Activated CD4-positive, alpha-beta T cell treated with anti-CD3 and anti-CD28 coated beads, Interleukin-2, amount 10 ng/mL, durations not matched to agents 24 days and 14 days (primary cell): ENCODE measurements at regions not wholly inside any gene's neighbourhood (a gene's known extent, or its start where the extent isn't known, plus 50 kb on each side); places are given as distances from the start of the nearest gene placed in this dataset.

Source experiments
- DNase-seq: peaks from one replicate; pipeline ENCODE4 v3.0.0; 2022
- H3K27ac Mint-ChIP-seq: one replicate; pipeline ENCODE4 v1.8.0; 2022; ENCODE audit warnings: mild to moderate bottlenecking, mixed read lengths
- H3K27me3 Mint-ChIP-seq: one replicate; pipeline ENCODE4 v1.8.0; 2022; ENCODE audit warnings: mixed read lengths
- H3K36me3 Mint-ChIP-seq: one replicate; pipeline ENCODE4 v1.8.0; 2022; ENCODE audit warnings: low read depth, mild to moderate bottlenecking, mixed read lengths
- H3K4me1 Mint-ChIP-seq: one replicate; pipeline ENCODE4 v1.8.0; 2021; ENCODE audit warnings: mixed read lengths
- H3K4me3 Mint-ChIP-seq: one replicate; pipeline ENCODE4 v1.8.0; 2022; ENCODE audit warnings: mild to moderate bottlenecking, moderate library complexity, mixed read lengths
- H3K9me3 Mint-ChIP-seq: one replicate; pipeline ENCODE4 v1.8.0; 2021; ENCODE audit warnings: mixed read lengths
- intact Hi-C: fragments of 100-400 bp; cut with micrococcal nuclease; formaldehyde crosslinking; loops from one replicate; pipeline ENCODE4 v1.15.1; 2023

DNA sequence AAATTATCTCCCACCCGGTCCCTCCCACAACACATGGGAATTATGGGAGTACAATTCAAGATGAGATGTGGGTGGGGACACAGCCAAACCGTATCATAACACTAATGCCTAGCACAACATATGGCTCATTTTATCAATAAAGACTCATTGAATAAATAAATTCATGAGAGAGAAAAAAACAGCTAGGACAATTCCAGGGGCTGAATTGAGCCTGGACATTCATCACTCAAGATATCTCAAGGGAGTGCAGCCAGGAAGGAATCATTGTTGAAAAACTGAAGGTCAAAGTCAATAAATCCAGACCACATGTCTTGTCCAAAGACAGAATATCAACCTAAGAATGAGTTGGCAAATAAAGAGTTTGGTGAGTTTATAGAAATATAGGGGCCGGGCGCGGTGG, 644.1 kb downstream of the PLPP3 start:
- H3K9me3 Mint-ChIP-seq, result no peaks in the 10 kb centered on the region

DNA sequence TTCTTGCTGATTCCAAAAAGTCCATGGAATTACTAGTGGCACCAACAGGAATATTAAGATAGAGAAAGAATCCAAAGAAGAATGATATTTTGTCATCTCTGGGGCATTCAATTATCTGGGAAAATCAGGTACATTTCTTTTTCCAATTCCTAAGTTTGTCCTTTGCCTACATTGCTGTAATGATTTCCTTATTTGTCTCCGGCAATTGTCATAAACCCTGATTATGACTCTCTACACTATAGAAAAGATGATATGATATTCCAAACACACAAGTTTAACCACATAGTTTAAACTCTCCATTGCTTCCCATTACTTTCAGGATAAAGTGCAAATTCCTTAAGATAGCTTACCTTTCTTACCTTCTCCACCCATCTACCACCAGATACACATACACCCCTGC, 647.0 kb downstream of the PLPP3 start:
- no peaks in the 10 kb centered on the region for H3K4me1 Mint-ChIP-seq
- no peak overlapping the region for H3K4me3 Mint-ChIP-seq
- intact Hi-C loops, result no loop called here
- H3K9me3 Mint-ChIP-seq, result no peaks in the 10 kb centered on the region
- no peak for DNase-seq
- no peak overlapping the region for H3K27ac Mint-ChIP-seq
- H3K27me3 Mint-ChIP-seq, result no peaks in the 10 kb centered on the region
- no peaks in the 10 kb centered on the region for H3K36me3 Mint-ChIP-seq

More for the DNA sequence above, 644.1 kb downstream of the PLPP3 start:
- H3K4me3 Mint-ChIP-seq, result no peak overlapping the region
- H3K27me3 Mint-ChIP-seq, result no peaks in the 10 kb centered on the region
- no peaks in the 10 kb centered on the region for H3K36me3 Mint-ChIP-seq
- no peak for DNase-seq
- H3K4me1 Mint-ChIP-seq, result no peaks in the 10 kb centered on the region
- no peak overlapping the region for H3K27ac Mint-ChIP-seq
- intact Hi-C loops, result no loop called here

DNA sequence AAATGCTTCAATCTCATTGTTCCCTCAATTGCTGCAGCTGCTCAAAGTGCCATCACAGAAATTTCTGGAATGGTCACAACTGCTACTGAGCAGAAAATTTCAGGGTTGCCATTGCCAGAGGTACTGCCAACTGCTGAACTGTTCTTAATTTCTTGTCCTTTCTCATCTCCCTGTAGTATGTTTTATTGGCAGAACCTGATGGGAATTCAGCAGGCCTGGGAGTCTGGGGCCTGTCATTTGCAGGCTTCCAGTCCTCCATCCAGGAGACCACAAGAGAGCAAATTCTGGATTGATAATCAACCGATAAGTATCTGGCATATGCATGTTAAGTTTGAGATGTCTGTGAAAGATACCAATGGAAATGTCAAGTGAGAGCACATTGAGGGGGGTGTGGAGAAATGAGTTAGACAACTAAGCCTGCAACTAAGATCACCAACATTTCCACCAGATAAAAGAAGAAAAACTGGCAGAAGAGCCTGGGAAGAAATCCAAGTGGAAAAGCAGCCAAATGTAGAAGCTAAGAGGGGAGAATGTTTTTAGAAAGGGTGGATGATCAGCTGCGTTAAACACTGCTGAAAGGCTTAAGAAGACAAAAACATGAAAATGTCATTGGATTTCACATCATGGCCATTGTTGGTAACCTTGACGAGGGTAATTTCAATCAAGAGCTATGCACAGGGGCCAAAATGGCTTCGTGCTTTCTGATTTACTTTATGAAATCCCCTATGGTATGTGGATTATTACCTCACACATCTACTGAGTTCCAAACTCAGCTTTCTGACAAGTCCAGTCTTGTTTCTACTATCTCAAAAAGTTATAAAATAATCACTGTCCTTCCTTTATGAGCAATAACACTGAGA, 648.1 kb downstream of the PLPP3 start:
- H3K4me1 Mint-ChIP-seq, result no peaks in the 10 kb centered on the region
- no peaks in the 10 kb centered on the region for H3K27me3 Mint-ChIP-seq
- H3K4me3 Mint-ChIP-seq, result no peak overlapping the region
- no peak overlapping the region for H3K27ac Mint-ChIP-seq
- H3K9me3 Mint-ChIP-seq, result no peaks in the 10 kb centered on the region
- DNase-seq, result no peak
- intact Hi-C loops, result no loop called here
- H3K36me3 Mint-ChIP-seq, result no peaks in the 10 kb centered on the region

DNA sequence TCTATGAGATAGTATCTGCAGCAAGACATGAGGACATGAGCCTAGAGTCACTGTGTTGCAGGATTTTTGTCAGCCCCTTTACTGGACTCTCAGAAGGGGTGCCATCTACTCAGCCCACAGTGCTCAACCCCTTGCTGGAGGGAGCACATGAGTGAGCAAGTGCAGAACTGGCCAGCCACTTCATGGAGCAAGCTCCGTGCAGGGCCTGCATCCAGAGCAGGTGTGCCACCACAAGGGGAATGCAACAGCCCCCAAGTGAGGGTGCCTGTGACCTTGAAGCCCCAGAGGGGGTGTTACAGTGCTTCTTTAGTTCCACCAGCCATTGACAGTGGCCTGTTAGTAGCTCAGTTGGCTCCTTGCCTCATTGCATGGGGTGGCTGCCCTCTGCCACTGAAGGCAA, 649.7 kb downstream of the PLPP3 start:
- H3K27ac Mint-ChIP-seq, result no peak overlapping the region
- H3K36me3 Mint-ChIP-seq, result no peaks in the 10 kb centered on the region
- H3K4me3 Mint-ChIP-seq, result no peak overlapping the region
- no peaks in the 10 kb centered on the region for H3K9me3 Mint-ChIP-seq
- intact Hi-C loops, result no loop called here
- DNase-seq, result no peak
- no peaks in the 10 kb centered on the region for H3K4me1 Mint-ChIP-seq
- no peaks in the 10 kb centered on the region for H3K27me3 Mint-ChIP-seq

DNA sequence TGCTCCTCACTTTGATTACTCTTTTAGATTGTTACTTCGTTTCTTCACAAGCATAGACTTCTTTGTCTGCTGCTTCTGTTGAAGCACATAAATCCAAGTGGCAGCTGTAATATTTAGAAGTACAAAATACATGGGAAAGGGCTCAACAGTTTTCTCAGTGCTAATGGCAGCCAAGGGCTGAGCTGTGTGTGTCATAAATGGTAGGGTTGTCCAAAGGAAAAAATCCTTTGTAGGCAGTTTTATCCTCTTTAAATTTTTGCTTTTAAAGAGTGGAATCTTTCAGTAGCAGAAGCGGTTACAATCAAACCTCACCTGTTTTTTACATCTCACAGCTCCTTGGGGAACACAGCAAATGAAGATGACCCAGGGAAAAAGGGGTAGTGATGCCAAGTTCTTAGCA, 650.8 kb downstream of the PLPP3 start:
- no peaks in the 10 kb centered on the region for H3K36me3 Mint-ChIP-seq
- intact Hi-C loops, result no loop called here
- no peak overlapping the region for H3K4me3 Mint-ChIP-seq
- no peaks in the 10 kb centered on the region for H3K27me3 Mint-ChIP-seq
- DNase-seq, result no peak
- no peak overlapping the region for H3K27ac Mint-ChIP-seq
- no peaks in the 10 kb centered on the region for H3K9me3 Mint-ChIP-seq
- H3K4me1 Mint-ChIP-seq, result no peaks in the 10 kb centered on the region

DNA sequence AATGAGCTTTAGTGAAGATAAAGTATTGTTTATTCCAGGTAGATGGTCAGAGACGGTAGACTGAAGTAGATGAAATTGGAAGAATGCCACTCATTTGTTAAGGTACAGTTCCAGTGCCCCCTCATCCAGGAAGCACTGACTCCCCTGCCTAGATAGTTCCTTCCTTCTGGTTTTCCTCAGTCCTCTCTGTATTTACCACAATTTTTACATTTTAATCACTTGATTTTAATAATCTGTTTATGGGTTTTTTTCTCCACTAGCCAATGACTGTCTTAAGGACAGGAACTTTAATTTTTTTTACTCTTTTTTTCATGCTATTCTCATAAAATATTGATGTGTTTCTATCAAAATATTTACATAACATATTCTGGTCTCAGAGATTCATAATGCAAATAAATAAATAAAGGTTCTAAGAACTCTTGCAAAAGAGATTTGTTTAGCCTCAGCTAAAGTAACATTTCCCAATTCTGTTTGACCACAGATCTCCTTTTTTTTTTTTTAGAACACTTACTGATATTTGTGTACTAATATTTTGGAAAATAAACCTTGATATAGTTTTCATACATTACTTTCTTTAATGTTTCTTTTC, 651.6 kb downstream of the PLPP3 start:
- H3K27ac Mint-ChIP-seq, result no peak overlapping the region
- no peak overlapping the region for H3K4me3 Mint-ChIP-seq
- H3K36me3 Mint-ChIP-seq, result no peaks in the 10 kb centered on the region
- intact Hi-C loops, result no loop called here
- no peaks in the 10 kb centered on the region for H3K27me3 Mint-ChIP-seq
- H3K9me3 Mint-ChIP-seq, result no peaks in the 10 kb centered on the region
- H3K4me1 Mint-ChIP-seq, result no peaks in the 10 kb centered on the region
- DNase-seq, result no peak

DNA sequence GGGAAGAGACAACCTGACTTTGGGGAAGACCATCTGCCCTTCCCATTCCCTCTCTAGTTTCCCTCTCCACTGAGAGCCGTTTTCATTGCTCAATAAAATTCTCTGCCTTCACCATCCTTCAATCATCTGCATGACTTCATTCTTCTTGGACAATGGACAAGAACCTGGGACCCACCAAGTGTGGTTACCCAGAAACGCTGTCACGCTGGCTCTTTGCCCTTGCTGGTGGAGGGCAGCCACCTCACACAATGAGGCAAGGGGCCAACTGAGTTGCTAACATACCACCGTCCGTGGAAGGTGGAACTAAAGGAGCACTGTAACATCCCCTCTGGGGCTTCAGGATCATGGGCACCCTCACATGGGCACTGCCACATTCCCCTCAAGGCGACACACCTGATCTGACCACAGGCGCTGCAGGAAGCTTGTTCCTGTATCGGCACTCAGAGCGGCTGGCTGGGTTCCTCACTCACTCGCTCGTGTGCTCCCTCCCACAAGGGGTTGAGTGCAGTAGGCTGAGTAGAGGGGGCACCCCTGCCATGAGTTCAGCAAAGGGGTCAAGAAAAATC, 652.4 kb downstream of the PLPP3 start:
- Mint-ChIP-seq H3K27me3 (no peaks in the 10 kb centered on the region), H3K9me3 (no peaks in the 10 kb centered on the region), H3K27ac (no peak overlapping the region), H3K4me3 (no peak overlapping the region), H3K4me1 (no peaks in the 10 kb centered on the region), H3K36me3 (no peaks in the 10 kb centered on the region)
- DNase-seq, result no peak
- intact Hi-C loops, result no loop called here

DNA sequence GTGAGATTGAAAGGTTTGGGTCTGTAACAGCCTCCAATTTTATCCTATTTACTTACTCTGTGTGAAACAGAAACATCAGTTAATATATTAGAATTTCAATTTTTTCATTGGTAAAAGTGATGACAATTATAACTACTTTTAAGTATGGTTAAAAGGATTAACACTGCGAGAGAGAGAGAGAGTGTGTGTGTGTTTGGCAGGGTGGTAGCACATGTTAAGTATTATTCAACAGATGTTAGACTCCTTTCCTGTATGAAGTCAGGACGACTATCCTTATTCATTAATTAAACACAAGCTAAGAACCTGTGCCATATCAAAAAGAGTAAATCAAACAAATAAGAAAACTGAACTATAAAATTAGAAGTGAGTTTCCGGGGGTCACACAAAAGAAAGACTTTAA, 662.5 kb downstream of the PLPP3 start:
- intact Hi-C loops, result no loop called here
- no peak overlapping the region for H3K27ac Mint-ChIP-seq
- no peaks in the 10 kb centered on the region for H3K27me3 Mint-ChIP-seq
- H3K4me1 Mint-ChIP-seq, result no peaks in the 10 kb centered on the region
- no peaks in the 10 kb centered on the region for H3K36me3 Mint-ChIP-seq
- H3K9me3 Mint-ChIP-seq, result no peaks in the 10 kb centered on the region
- H3K4me3 Mint-ChIP-seq, result no peak overlapping the region
- DNase-seq, result no peak

DNA sequence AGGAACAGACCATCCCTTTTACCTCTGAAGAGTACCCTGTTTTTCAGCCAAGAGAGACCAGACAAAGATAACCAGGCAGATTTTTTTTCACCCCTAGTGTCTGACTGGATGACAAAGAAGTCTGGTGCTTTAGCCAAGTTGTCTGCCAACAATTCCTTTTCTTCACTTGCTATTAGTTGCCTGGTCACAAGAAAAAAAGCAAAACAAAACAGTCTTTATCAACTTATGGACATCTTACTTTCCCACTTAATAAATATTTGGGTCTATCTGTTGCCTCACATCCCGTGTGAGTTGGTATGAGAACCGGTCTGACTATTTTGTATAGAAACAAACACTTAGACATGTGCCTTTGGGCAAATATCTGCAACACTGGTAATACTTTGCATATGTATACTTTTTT, 662.9 kb downstream of the PLPP3 start:
- no peak for DNase-seq
- Mint-ChIP-seq H3K36me3 (no peaks in the 10 kb centered on the region), H3K4me1 (no peaks in the 10 kb centered on the region), H3K27ac (no peak overlapping the region), H3K27me3 (no peaks in the 10 kb centered on the region), H3K4me3 (no peak overlapping the region), H3K9me3 (no peaks in the 10 kb centered on the region)
- intact Hi-C loops, result no loop called here

DNA sequence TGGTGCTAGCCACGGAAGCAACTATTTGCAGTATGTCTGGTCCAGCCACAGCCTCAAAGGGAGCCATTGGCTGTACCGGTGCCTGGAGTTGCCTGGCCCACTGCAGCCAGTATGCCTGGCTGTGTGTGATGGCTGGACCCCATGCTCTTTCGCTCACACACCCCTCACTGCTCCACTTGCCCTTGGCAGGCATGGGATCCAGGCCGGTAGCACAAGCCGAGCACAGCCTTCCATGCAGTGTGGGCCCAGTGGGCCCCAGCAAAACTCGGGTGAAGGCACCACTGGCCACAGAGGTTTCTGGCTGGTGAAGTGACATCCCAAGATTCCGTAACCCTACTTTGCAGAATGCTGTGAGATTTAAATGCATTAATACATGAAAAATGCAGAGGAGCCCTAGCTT, 665.8 kb downstream of the PLPP3 start:
- intact Hi-C loops, result no loop called here

DNA sequence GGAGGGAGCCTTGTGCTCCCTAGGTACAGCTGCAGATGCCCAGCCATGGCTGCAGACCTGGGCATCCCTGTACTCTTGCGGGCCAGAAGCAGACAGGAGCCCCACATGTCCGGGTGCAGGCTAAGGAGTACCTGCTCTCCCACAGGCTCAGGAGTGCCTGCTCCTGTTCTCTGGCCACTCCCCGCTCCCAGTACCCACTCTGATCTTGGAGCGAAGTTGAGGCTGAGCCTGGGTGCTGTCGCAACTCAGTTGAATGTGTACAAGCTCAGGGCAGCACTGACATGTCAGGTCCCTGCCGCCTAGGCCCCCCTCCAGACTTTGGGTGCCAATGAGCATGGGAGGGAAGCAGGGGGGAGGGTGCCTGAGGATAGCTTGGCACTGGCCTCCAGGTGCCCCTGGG, 666.9 kb downstream of the PLPP3 start:
- no peak overlapping the region for H3K27ac Mint-ChIP-seq
- H3K4me1 Mint-ChIP-seq, result no peaks in the 10 kb centered on the region
- no peak overlapping the region for H3K4me3 Mint-ChIP-seq
- no peaks in the 10 kb centered on the region for H3K9me3 Mint-ChIP-seq
- no peaks in the 10 kb centered on the region for H3K36me3 Mint-ChIP-seq
- intact Hi-C loops, result no loop called here
- DNase-seq, result no peak
- no peaks in the 10 kb centered on the region for H3K27me3 Mint-ChIP-seq

More for the DNA sequence above, 665.8 kb downstream of the PLPP3 start:
- H3K27ac Mint-ChIP-seq, result no peak overlapping the region
- no peaks in the 10 kb centered on the region for H3K4me1 Mint-ChIP-seq
- H3K9me3 Mint-ChIP-seq, result no peaks in the 10 kb centered on the region
- no peaks in the 10 kb centered on the region for H3K36me3 Mint-ChIP-seq
- no peak overlapping the region for H3K4me3 Mint-ChIP-seq
- no peaks in the 10 kb centered on the region for H3K27me3 Mint-ChIP-seq
- DNase-seq, result no peak

DNA sequence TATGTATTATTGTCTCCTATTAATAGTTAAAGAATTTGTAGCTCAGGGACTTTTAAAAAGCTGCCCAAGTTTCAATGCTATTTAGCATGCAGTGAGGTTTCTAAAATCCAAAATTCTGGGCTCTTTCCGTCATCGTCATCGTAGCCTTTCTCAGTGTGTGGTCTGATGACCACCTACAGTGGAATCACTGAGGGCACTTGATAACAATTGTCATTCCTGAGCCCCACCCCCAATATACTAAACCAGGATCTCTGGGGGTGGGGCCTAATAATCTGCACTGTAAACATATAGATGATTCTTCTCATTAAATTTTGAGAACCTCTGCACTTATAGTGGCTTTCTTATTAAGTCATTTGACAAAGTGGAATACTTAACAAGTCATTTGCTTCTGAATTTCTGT, 674.8 kb downstream of the PLPP3 start:
- Mint-ChIP-seq H3K27me3 (no peaks in the 10 kb centered on the region), H3K4me1 (no peaks in the 10 kb centered on the region), H3K4me3 (no peak overlapping the region), H3K36me3 (no peaks in the 10 kb centered on the region), H3K27ac (no peak overlapping the region), H3K9me3 (no peaks in the 10 kb centered on the region)
- DNase-seq, result no peak
- intact Hi-C loops, result no loop called here

DNA sequence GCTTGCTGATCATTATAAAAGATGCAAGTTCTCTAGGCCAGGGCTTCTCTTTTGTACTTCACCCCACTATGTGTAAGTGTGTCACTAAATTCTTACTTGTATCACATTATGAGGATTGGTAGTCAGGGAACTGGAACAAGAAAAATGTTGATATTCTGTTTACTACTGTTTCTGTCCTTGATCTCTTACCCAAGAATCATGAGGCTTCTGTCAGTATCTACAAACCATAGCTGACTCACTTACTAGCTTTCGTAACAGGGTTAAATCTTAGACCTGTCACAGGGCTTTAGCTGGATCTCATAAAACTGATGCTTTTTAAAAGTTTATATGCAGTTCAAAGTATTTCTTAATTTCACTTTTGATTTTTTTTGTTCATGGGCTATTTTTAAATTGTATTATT, 681.2 kb downstream of the PLPP3 start:
- H3K36me3 Mint-ChIP-seq, result no peaks in the 10 kb centered on the region
- H3K4me3 Mint-ChIP-seq, result no peak overlapping the region
- H3K27me3 Mint-ChIP-seq, result no peaks in the 10 kb centered on the region
- no peak for DNase-seq
- H3K27ac Mint-ChIP-seq, result no peak overlapping the region
- H3K4me1 Mint-ChIP-seq, result no peaks in the 10 kb centered on the region
- intact Hi-C loops, result no loop called here
- no peaks in the 10 kb centered on the region for H3K9me3 Mint-ChIP-seq

DNA sequence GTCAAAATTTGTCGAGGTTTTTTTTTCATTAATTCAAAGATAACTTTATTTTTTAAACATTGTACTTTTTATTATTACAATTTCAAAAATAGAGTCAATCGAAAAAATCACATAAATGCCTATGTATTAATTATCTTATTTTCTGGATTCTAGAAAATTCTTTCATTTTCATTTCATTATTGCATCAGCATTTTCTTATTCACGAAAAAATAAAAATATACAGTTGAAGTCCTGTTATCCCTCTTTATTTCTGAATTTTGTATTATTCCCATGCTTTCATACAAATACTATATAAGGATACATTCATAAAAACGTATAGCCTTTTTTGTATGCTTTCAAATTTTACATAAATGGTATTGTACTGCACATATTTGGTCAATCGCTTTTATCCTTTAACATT, 681.0 kb upstream of the USP24 start:
- Mint-ChIP-seq H3K36me3 (no peaks in the 10 kb centered on the region), H3K4me1 (no peaks in the 10 kb centered on the region)
- no peak for DNase-seq

More for the DNA sequence above, 681.0 kb upstream of the USP24 start:
- H3K9me3 Mint-ChIP-seq, result no peaks in the 10 kb centered on the region
- H3K27ac Mint-ChIP-seq, result no peak overlapping the region
- intact Hi-C loops, result no loop called here
- H3K27me3 Mint-ChIP-seq, result no peaks in the 10 kb centered on the region
- H3K4me3 Mint-ChIP-seq, result no peak overlapping the region
